ENCODE measurements at regions not wholly inside any gene's neighbourhood (a gene's known extent, or its start where the extent isn't known, plus 50 kb on each side); places are given as distances from the start of the nearest gene placed in this dataset.

DNA sequence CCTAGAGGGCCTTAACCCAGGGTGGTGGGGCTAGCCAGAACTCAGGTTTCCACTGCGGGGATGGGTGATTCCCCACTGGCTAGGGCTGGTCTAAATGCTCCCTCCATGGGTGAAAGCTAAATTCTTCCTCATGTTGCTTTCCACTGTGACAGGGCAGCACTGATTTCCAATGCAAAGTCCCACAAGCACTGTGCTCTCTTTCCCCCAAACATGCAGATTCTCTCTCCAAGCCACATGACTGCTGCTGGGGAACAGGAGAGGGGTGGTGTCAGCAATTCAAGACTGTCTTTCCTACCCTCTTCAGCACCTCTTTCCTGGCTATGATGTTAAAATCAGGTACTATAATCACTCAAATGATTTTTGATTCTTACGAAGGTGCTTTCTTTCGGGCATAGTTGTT is 215.5 kb downstream of the RWDD3 start:
- intact Hi-C loops (cut with micrococcal nuclease), result no loop called here
- no peaks in the 10 kb centered on the region for H3K9me3 ChIP-seq (ENCODE audit: low read length)
- ChIA-PET CTCF (no interaction called here), POLR2A (ENCODE audit: unreplicated experiment) (no interaction called here)
- ATAC-seq (no peak), DNase-seq (no peak)
- no peak overlapping the region for H3K9ac ChIP-seq (ENCODE audit: low read length)
- H3K4me3 ChIP-seq (ENCODE audit: low read length), result no peak overlapping the region
- H3F3A ChIP-seq (ENCODE audit: low read length, unreplicated experiment), result no peaks in the 10 kb centered on the region
- no peaks in the 10 kb centered on the region for H3K4me1 ChIP-seq (ENCODE audit: insufficient read depth, low read length)
- H3K4me2 ChIP-seq (ENCODE audit: low read length), result no peak overlapping the region
- H4K20me1 ChIP-seq (ENCODE audit: low read length), result no peaks in the 10 kb centered on the region
- H3K27ac ChIP-seq (ENCODE audit: low read length), result no peak overlapping the region
- H3K9me2 ChIP-seq (replicated peaks; ENCODE audit: low read length), result no peaks in the 10 kb centered on the region
- H3K36me3 ChIP-seq (ENCODE audit: low read depth, low read length), result no peaks in the 10 kb centered on the region
- no peaks in the 10 kb centered on the region for H3K79me2 ChIP-seq (ENCODE audit: low read length)
- peaks cover 31% of the 10 kb centered on the region for H3K27me3 ChIP-seq (ENCODE audit: low read length)
- no TSS peak for BruUV-seq (replicated peaks)
- no peak overlapping the region for H2AFZ ChIP-seq (ENCODE audit: low read length)
- TF ChIP-seq EZH2 (IDR thresholded peaks at IDR 0.05; ENCODE audit: low read length, unreplicated experiment) (no peak), EZH2phosphoT487 (IDR thresholded peaks at IDR 0.05; ENCODE audit: borderline replicate concordance, low read length) (no peak)
- TF ChIP-seq, protein P1, sequence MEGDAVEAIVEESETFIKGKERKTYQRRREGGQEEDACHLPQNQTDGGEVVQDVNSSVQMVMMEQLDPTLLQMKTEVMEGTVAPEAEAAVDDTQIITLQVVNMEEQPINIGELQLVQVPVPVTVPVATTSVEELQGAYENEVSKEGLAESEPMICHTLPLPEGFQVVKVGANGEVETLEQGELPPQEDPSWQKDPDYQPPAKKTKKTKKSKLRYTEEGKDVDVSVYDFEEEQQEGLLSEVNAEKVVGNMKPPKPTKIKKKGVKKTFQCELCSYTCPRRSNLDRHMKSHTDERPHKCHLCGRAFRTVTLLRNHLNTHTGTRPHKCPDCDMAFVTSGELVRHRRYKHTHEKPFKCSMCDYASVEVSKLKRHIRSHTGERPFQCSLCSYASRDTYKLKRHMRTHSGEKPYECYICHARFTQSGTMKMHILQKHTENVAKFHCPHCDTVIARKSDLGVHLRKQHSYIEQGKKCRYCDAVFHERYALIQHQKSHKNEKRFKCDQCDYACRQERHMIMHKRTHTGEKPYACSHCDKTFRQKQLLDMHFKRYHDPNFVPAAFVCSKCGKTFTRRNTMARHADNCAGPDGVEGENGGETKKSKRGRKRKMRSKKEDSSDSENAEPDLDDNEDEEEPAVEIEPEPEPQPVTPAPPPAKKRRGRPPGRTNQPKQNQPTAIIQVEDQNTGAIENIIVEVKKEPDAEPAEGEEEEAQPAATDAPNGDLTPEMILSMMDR (conservative IDR thresholded peaks at IDR 0.05; ENCODE audit: low read depth, low read length), result no peak

DNA sequence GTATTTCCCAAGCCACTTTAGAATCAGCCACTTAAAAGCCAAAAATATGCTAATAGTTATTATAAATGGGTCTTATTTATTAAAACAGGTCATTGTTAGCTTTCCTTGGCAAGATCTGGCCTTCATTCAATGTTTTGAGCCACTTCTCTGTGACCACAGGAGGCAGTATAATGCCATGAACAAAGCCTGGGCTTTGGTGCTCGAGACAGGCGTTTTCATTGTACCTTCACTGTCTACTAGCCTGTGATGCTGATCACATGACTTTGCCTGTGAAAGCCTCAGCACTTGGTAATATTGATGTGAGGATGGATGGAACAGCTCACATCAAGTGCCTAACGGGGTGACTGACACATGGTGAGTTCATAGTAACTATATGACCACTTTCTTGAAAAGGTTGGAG is 217.0 kb downstream of the RWDD3 start:
- peaks cover 36% of the 10 kb centered on the region for H3K27me3 ChIP-seq (ENCODE audit: low read length)
- H4K20me1 ChIP-seq (ENCODE audit: low read length), result no peaks in the 10 kb centered on the region
- no peak overlapping the region for H3K9ac ChIP-seq (ENCODE audit: low read length)
- no peaks in the 10 kb centered on the region for H3K79me2 ChIP-seq (ENCODE audit: low read length)
- no peaks in the 10 kb centered on the region for H3K4me1 ChIP-seq (ENCODE audit: insufficient read depth, low read length)
- peak; percentile 51 for DNase-seq
- H2AFZ ChIP-seq (ENCODE audit: low read length), result no peak overlapping the region
- intact Hi-C loops (cut with micrococcal nuclease), result no loop called here
- no peaks in the 10 kb centered on the region for H3F3A ChIP-seq (ENCODE audit: low read length, unreplicated experiment)
- H3K9me2 ChIP-seq (replicated peaks; ENCODE audit: low read length), result no peaks in the 10 kb centered on the region
- POLR2A ChIA-PET (ENCODE audit: unreplicated experiment), result no interaction called here
- no peak for TF ChIP-seq EZH2 (IDR thresholded peaks at IDR 0.05; ENCODE audit: low read length, unreplicated experiment)
- TF ChIP-seq, protein P1 (conservative IDR thresholded peaks at IDR 0.05; ENCODE audit: low read depth, low read length), result peak; percentile 61
- ATAC-seq, result no peak
- H3K4me2 ChIP-seq (ENCODE audit: low read length), result no peak overlapping the region
- H3K4me3 ChIP-seq (ENCODE audit: low read length), result no peak overlapping the region
- no peaks in the 10 kb centered on the region for H3K36me3 ChIP-seq (ENCODE audit: low read depth, low read length)
- H3K9me3 ChIP-seq (ENCODE audit: low read length), result no peaks in the 10 kb centered on the region
- CTCF ChIA-PET, result no interaction called here
- no peak overlapping the region for H3K27ac ChIP-seq (ENCODE audit: low read length)
- no TSS peak for BruUV-seq (replicated peaks)

DNA sequence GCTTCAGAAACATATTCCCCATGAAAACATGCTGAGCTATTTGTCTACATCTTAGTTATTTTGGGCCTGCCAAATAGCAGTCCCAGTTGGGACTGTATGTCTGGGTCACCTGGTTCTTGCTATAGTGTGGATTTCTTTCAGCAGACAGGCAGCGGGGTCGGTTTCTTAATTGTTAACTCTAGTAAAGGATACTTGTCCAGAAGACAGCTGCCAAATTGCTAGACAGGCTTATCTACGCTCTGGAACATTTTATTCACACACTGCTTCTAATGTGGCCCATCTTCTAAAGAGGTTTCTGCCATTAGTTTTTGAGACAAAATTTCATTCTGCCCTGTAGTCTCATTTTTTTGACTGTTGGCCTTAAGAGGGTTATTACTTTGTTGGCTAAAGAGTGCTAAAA is 217.9 kb downstream of the RWDD3 start:
- no peaks in the 10 kb centered on the region for H3K79me2 ChIP-seq (ENCODE audit: low read length)
- H3K27ac ChIP-seq (ENCODE audit: low read length), result no peak overlapping the region
- peaks cover 36% of the 10 kb centered on the region for H3K27me3 ChIP-seq (ENCODE audit: low read length)
- DNase-seq (no peak), ATAC-seq (no peak)
- no peaks in the 10 kb centered on the region for H3F3A ChIP-seq (ENCODE audit: low read length, unreplicated experiment)
- ChIA-PET POLR2A (ENCODE audit: unreplicated experiment) (no interaction called here), CTCF (no interaction called here)
- no TSS peak for BruUV-seq (replicated peaks)
- H3K4me2 ChIP-seq (ENCODE audit: low read length), result no peak overlapping the region
- no peak overlapping the region for H3K4me3 ChIP-seq (ENCODE audit: low read length)
- H3K9me2 ChIP-seq (replicated peaks; ENCODE audit: low read length), result no peaks in the 10 kb centered on the region
- intact Hi-C loops (cut with micrococcal nuclease), result no loop called here
- H3K36me3 ChIP-seq (ENCODE audit: low read depth, low read length), result no peaks in the 10 kb centered on the region
- H4K20me1 ChIP-seq (ENCODE audit: low read length), result no peaks in the 10 kb centered on the region
- H3K9ac ChIP-seq (ENCODE audit: low read length), result no peak overlapping the region
- no peaks in the 10 kb centered on the region for H3K4me1 ChIP-seq (ENCODE audit: insufficient read depth, low read length)
- TF ChIP-seq EZH2 (IDR thresholded peaks at IDR 0.05; ENCODE audit: low read length, unreplicated experiment) (no peak), EZH2phosphoT487 (IDR thresholded peaks at IDR 0.05; ENCODE audit: borderline replicate concordance, low read length) (no peak)
- TF ChIP-seq, protein P1 (conservative IDR thresholded peaks at IDR 0.05; ENCODE audit: low read depth, low read length), result no peak
- no peaks in the 10 kb centered on the region for H3K9me3 ChIP-seq (ENCODE audit: low read length)
- no peak overlapping the region for H2AFZ ChIP-seq (ENCODE audit: low read length)
